ENCODE measurements at regions not wholly inside any gene's neighbourhood (a gene's known extent, or its start where the extent isn't known, plus 50 kb on each side); places are given as distances from the start of the nearest gene placed in this dataset.

- CTCF ChIA-PET, result interaction anchor here (0.5 kb wide), 1 partner anchor 1385 kb away, joined by 3 read pairs; no protein-coding TSS in a partner anchor
- Histone ChIP-seq H3K79me2 (ENCODE audit: control insufficient read depth, insufficient read depth, low read length) (no peaks in the 10 kb centered on the region), H4K20me1 (ENCODE audit: control insufficient read depth, insufficient read depth) (no peaks in the 10 kb centered on the region), H3K36me3 (ENCODE audit: control insufficient read depth in 2 of 2, insufficient read depth in 2 of 2, low read length in 1 of 2) (no peaks in the 10 kb centered on the region), H3K9me3 (replicated peaks; ENCODE audit: control insufficient read depth, insufficient read depth, low read length) (no peaks in the 10 kb centered on the region), H3K4me1 (ENCODE audit: control insufficient read depth, insufficient read depth, low read length) (no peaks in the 10 kb centered on the region), H3K27ac (ENCODE audit: control insufficient read depth, insufficient read depth) (no peak overlapping the region), H3K4me2 (ENCODE audit: control insufficient read depth, insufficient read depth) (no peak overlapping the region), H3K4me3 (no peak overlapping the region), H3K9ac (ENCODE audit: control insufficient read depth, insufficient read depth, low read length) (no peak overlapping the region), H2AFZ (ENCODE audit: control insufficient read depth, low read depth, low read length) (no peak overlapping the region), H3K27me3 (replicated peaks in 1 of 2; ENCODE audit: control insufficient read depth in 2 of 2, insufficient read depth in 2 of 2, low read length in 1 of 2) (no peaks in the 10 kb centered on the region)
- RAD21 ChIA-PET (ENCODE audit: unreplicated experiment), result no interaction called here
- POLR2A ChIA-PET, result no interaction called here
- FAIRE-seq (no peak), DNase-seq (ENCODE audit: low read depth, low spot score) (no peak), ATAC-seq (no peak)
- SMC1A ChIA-PET (ENCODE audit: uncharacterized antibody, unreplicated experiment), result interaction anchor here (0.6 kb wide), 1 partner anchor 16 kb away, joined by 3 read pairs; no protein-coding TSS in a partner anchor
- no TSS peak for BruUV-seq (replicated peaks)
- in situ Hi-C loops (cut with MboI), result loop anchor here (25.0 kb wide), 1 partner anchor 1306 kb away; no protein-coding TSS in a partner anchor
- 24% methylated on average over 3 of the region's 3 CpGs for WGBS (ENCODE audit: insufficient coverage, insufficient replicate concordance, low lambda C conversion rate, missing lambda C conversion rate)
- intact Hi-C loops (cut with micrococcal nuclease; ENCODE audit: unreplicated experiment), result no loop called here
- no peak for TF ChIP-seq CBFB (IDR thresholded peaks at IDR 0.05; ENCODE audit: low read depth)
- no peak for TF ChIP-seq WRNIP1 (IDR thresholded peaks at IDR 0.05; ENCODE audit: borderline replicate concordance, low read depth, low read length)
- TF ChIP-seq IRF5 (IDR thresholded peaks at IDR 0.05; ENCODE audit: borderline replicate concordance), result no peak
- no peak for TF ChIP-seq ZBTB4 (CRISPR knock-in tag; IDR thresholded peaks at IDR 0.05)
- TF ChIP-seq SP1 (IDR thresholded peaks at IDR 0.05; ENCODE audit: low read depth, low read length), result no peak
- TF ChIP-seq PRDM15 (CRISPR knock-in tag; IDR thresholded peaks at IDR 0.05), result no peak
- TF ChIP-seq RAD21 (IDR thresholded peaks at IDR 0.05; ENCODE audit: insufficient read depth, low read depth, low read length), result no peak
- no peak for TF ChIP-seq JUNB (IDR thresholded peaks at IDR 0.05)
- no peak for TF ChIP-seq RELB (IDR thresholded peaks at IDR 0.05; ENCODE audit: low read depth)
- no peak for TF ChIP-seq RUNX3 (IDR thresholded peaks at IDR 0.05; ENCODE audit: low read length)
- TF ChIP-seq CTCF (IDR thresholded peaks at IDR 0.05 in 2 of 3, conservative IDR thresholded peaks at IDR 0.05 in 1 of 3; ENCODE audit: control insufficient read depth in 2 of 3, extremely low read depth in 1 of 3, insufficient read depth in 1 of 3, low read depth in 3 of 3, low read length in 3 of 3), result no peak
Observed at GRCh38 chr7:119256446-119257131, 1016.4 kb upstream of the KCND2 start.
